ENCODE measurements at regions not wholly inside any gene's neighbourhood (a gene's known extent, or its start where the extent isn't known, plus 50 kb on each side); places are given as distances from the start of the nearest gene placed in this dataset.

DNA sequence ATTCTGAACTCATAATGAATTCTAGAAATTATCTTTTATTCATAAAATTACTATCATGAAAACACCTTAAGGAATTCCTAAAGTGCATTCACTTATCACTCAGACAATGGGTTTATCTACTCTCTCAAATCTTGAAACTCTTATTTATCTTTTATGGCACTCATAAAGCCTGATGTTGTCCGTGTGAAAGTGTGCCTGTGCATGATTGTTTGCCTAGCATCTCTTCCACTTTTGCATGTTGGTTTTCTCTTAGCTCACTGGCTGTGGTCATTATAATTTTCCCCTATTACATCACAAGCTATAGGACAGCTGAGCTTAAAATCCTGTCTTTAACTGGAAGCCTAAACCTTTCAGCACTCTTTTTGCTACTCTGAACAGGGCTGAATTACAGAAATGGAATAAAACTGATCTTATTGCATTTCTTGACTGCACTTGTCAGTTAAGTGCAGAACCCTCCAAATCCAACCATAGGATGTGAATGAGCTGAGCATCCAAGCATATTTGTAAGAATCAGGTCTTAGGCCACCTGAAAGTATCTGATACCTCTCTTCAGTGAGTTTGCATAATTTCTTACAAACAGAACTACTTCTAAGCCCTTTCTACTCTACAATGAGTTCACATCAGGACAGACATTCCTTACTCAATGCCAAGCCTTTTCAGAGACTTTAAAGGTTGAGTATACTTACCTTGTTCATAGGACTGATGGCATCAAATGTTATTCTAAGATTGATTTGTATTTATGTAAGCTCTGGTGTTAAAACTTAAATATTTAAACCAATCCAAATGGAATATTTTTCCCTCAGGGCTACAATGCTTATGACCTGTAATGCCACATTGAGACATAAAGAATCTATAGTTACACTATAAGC, 221.2 kb upstream of the KITLG start:
- no peak for DNase-seq

DNA sequence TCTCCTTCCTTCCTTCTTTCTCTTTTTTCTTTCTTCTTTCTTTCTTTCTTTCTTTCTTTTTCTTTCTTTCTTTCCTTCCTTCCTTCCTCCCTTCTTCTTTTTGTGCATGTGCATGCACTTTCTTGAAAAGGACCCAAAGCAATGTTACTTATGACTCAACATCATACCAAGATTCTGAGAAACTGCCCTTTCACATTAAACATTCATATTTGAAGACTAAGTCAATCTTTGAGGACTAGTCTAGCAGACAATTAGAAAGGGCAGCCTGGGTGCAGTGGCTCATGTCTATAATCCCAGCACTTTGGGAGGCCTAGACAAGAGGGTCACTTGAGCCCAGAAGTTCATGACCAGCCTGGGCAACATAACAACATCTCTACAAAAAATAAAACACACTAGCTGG, 212.8 kb upstream of the KITLG start:
- DNase-seq = no peak

DNA sequence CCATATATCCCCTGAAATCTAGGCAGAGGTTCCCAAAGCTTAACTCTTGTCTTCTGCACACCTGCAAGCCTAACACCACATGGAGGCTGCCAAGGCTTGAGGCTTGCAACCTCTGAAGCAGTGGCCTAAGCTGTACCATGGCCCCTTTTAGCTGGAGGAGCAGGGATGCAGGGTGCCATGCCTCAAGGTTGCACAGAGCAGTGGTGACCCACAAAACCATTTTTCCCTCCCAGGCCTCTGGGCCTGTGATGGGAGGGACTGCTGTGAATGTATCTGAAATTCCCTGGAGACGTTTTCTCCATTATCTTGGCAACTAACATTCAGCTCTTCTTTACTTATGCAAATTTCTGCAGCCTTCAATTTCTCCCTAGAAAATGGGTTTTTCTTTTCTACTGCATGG, 210.0 kb upstream of the KITLG start:
- DNase-seq = no peak

DNA sequence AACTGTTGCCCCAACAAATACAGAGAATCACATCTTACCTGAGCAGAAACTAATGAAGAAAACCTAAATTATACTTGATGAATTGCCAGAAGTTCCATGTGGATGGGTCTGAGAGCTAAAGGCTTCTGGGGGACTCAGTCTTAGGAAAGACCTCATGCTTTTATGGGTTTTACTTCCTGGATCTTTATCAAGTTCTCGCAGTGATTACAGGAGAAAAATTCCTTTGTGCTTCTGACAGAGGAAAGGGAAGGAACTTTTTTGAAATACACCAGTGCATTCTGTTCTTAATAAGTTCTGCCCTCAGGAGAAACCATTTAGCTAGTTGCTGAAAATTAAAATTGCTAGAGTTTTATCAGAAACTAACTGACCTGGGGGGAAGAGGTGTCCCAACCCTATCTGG, 203.9 kb upstream of the KITLG start:
- DNase-seq = no peak

DNA sequence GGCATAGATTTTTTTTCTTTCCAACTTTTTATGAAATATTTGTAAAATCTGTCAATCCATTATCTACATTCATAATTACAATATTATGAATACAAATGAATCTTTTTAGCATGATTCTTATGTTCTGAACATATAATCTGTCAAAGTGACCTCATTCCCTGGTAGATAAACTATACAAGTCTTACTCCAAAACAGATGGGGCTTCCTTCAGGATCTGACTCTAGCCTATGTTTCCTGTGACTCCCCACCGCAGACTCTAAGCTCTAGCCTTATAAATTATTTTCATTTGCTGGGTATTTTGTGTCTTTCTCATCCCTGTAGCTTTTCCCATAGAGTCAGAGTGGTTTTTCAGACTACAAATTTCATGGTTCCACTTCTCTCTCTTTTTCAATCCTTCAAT, 202.1 kb upstream of the KITLG start:
- no peak for DNase-seq

DNA sequence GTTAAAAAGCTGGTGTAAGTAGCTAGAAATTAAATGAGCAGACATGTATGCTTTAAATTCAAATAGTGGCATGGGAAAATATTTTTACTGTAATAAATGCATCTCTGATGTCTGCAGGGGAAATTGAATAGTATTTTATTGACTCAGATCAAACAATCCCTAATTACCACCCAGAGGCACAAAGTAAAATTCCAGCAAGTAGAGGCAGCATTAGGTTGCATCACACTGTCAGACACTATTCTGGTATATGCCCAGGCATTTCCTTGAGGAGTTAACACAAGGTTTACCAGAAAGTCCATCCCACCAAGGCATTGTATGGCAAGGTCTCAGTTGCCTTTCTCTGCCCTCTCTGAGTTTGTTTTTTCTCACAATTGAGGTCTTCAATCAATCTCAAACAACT, 201.6 kb upstream of the KITLG start:
- no peak for DNase-seq

DNA sequence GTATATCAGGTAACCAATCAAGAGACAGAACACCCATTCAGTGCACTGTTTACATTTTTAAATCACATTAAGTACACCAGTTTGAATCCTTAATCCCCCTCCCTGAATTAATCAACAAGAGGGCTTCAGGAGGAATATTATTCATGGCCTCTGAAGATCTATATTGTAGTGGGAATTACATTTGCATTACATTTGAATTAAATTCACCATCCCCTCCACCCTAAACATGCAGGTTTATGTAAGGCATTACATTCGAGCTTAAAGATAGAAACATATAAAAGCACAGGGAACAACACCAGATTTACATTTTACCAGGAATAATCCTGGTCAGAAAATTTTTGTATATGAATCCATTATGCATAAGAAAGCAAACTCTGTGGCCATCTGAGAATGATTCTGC, 197.8 kb upstream of the KITLG start:
- no peak for DNase-seq

DNA sequence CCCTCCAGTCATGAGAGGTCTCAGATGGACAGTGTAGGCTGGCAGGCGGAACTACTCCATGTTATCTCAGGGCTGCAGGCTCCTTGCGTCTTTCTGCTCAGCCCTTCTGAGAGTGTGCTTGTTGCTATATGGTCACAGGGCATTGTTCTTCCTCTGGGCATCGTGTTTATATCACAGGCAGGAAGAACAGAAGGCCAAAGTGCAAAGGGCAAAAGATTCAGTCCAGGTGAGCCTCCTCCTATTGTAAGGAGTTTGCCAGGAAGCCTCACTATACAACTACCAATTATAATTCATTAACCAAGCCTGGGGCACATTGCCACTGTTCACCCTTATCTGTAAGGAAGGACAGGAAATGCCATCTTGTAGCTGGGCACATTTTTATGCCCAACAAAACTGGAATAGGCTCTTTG, 195.5 kb upstream of the KITLG start:
- no peak for DNase-seq

DNA sequence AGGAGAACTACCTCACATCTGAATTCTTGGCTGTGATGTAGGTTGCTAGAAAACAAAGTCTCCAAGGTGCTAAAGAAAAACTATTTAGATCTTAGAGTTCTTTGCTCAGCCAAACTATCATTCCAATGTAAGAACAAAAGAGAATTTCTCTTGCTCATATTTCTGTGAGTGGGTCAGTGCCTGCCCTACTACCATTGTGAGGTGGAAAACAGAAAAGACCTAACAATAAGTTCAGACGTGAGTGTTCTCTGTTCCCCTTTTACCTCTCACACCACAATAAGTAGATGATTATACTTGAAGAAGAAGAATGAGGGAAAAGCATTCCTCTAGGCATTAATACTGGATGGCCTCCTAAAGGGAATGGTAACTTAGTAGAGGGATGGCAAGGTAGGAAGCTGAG, 187.4 kb upstream of the KITLG start:
- no peak for DNase-seq

DNA sequence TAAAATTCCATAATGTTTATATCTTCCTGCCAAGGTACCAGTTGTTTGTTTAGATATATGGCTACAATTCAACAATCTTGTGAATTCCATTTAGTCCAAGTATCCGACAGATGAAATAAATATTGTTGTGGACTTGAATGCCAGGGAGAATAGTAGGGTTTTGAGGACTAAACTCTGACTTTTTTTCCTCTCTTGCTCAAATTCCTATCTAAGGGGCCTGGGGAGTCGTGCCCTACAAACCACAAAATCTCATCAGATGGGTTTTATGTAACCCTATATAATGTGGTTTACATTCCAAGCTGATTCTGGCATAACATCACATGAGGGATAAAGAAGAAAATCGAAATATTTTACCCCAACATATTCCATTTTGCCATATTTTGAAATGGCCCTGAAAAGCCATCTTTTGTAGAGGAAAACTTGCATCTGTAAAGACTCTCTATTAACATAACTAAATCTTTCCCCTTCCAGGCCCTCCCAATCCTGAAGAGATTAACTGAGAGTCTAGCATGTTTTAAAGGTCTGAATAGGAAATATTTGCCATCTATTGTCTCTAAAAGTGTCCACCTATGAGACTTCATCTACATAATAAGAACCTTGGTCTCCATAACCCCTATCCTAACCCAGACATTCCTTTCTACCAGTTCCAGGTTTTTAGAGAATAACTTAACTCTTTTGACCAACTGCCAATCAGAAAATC, 184.7 kb upstream of the KITLG start:
- DNase-seq = no peak

DNA sequence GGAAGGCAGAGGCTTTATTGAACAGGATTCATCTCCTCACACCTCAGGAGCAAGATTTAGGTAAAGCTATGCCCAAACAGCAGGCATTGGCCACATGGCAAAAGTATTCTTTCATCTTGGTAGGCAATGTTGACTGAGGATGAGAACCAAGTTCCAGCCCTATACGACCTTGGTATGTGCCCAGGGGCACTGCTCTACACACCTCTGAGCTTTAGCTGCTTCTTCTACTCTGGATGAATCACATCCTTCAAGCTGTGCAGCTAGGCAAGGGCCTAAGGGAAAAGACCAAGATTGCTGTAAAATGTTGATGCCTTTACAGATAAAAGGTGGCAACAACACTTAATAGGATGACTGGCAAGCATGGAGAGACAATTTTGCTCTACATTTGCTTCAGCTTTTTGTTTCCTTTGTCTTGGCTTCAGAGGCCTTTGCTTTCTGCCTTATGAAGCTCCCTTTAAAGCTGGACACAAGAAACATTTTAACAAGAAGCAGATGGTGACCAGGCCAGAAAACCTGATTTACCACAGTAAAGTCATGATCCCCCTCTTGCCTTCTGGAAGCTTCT, 183.3 kb upstream of the KITLG start:
- DNase-seq = no peak

DNA sequence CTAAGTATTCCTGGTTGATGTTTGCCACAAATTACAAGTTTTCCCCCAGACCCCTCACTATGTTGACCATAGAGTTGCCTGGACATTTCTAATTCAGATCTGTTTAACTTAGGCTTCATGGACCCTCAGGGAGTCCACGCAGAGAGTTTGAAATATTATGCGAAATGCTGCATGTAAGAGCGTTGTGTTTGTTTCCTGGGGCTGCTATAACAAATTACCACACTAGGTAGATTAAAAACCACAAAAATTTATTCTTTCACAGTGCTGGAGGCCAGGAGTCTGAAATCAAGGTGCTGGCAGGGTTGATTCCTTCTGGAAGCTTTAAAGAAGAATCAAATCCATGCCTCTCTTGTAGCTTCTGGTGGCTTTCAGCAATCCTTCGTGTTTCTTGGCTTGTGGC, 177.9 kb upstream of the KITLG start:
- DNase-seq = no peak

DNA sequence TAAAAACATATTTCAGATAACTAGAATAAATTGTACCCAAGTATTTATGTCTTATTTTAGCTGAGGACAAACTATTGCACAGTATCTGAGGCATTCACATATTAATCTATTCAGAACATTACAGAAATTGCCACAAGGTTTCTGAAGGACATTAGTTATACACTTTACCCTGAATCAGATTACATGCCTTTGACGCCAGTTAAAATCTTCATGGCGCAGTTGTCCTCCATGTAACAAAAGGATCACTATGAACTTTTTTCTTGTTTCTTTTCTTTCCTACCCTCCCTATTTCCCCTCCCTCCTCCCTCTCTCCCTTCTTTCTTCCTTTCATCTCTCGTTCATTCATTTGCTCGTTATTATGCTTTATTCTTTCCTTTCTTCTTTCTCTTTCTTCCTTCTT, 176.6 kb upstream of the KITLG start:
- DNase-seq = no peak

DNA sequence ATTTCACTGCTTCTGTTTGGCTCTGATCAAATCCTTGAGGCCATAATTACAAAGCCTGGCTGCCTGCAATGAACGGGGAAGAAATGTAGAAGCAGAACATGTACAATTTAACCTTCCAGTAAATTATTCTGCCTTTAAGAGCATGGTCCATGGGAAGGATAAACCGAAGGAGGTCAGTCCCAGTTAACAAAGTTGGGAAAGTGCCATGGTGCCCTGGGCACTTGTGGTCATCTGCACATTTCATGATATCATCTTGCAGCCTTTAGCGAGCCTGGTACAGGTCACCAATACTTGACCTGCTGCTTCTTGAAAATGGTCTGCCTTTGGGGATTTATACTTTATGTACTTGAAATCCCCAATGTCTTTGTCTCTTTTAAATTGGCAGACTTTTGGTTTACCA, 175.9 kb upstream of the KITLG start:
- DNase-seq = no peak

DNA sequence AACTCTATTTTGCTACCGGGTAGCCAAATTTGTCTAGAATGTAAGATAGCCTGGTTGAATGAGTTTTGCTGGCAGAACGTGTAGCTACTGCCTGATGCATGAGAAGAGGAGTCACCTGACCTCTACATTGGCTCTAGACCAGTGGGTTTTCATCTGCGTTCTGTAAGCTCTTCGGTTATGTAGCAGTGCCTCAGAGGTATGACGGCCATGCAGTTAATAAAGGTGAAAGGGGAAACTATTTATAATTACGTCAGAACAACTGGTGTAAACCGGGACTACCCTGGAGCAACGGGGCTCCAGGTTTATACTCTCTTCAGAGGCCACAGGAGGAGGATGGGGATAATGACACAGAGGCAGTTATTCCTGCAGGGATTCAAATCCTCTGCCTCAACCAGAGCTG, 173.4 kb upstream of the KITLG start:
- no peak for DNase-seq

DNA sequence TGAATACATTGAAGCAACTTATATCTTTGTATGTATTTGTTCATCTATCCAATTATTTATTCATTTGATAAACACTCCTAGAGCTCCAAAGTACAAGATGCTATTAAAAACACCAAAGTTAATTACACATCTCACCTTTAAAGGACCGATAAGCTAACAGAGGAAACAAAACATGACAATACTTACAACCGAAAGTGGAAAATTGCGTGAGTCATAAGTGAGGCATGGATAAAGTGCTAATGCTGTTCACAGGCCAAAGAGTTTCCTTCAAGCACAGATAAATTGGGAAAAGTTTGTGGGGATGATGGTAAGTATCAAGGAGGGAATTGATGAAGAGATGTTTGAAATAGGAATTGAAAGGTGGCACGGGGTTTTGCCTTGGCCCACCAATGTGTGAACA, 172.8 kb upstream of the KITLG start:
- no peak for DNase-seq

DNA sequence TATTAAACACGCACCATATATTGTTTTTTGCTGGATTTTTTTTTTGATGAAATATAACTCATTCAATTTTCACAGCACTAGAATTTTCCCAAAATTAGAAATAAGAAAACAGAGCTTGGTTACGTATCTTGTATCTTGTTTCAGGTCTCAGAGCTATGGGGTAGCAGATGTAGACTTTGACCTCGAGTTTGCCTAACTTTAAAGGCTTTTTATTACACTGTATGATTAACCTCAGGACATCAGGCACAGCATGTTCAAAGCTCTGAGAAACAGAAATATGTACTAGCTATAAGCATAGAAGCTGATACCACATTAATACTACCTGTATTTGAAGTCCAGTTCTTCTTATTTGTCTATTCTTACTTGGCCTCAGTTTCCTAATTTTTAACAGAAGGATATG, 171.9 kb upstream of the KITLG start:
- no peak for DNase-seq

DNA sequence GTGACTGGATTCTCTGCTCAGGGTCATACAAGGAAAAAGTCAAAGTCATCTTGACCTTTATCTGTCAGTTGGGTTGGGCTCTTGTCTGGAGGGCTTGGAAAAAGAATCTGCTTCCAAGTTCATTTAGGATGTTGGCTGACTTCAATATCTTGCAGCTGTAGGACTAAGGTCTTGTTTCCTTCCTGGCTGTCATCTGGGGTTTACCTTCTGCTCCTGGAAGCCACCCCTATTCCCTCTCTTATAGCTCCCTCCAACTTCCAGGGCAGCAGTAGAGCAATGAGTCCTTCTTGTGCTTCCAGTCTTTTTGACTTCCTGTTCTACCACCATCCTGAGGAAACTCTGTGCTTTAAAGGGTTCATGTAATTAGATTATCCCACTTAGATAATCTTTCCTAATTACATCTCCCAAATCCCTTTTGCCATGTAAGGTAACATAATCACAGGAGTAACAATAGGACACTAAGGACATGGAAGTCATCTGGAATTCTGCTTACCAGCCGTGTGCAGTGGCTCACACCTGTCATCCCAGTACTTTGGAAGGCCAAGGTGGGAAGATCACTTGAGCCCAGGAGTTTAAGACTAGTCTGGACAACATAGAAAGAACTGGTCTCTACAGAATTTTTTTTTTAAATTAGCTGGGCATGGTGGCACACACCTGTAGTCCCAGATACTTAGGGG, 170.7 kb upstream of the KITLG start:
- no peak for DNase-seq

DNA sequence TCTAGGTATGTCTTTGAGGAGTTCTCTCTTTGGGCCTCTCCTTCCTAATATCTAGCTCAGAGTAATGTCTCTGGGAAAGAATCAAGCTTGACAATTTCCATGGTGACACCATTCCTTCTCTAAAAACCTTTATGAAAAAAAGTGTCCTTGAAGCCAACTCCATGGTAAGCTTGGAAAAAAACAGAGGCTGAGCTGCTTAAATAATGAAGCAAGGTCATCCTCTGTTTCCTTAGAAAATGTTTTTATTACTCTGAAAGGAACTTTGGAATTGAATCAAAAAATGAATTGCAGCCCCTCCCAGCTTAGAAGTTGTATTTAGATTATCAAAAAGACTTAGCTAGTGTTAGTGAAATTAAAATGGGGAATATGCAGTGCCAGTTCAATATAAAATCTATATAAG, 166.1 kb upstream of the KITLG start:
- no peak for DNase-seq

DNA sequence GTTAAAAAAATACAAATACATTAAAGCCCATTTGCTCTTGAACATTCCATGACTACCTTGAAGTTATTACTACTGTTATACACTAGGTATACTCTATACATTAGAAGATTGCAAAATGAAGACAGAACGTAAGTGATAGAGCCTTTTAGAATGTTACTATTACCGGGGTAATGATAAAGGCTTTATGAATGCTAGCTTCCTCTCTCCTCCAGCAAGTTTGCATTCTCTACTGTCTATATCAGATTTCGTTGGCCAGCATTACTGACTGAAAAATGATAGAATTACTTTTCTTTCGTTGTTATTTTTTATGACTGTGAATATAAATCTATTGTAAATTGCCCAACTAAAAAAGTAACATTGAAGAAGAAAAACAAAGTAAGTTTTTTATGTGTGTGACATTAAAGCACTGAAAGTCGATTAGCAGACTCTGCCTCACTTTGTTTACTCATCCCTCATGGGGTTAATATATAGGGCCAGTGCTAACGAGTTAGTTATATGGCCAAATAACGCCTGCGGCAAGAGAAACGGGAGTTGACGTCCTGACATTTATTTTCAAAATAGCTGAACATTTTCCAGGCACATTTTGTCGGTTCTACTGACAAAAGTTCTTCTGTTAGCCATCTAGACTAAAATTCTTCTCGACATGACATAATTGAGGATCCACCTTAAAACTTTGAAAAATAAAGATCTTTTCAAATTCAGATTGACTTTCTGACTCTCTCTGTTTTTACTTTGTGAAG, 163.8 kb upstream of the KITLG start:
- no peak for DNase-seq

DNA sequence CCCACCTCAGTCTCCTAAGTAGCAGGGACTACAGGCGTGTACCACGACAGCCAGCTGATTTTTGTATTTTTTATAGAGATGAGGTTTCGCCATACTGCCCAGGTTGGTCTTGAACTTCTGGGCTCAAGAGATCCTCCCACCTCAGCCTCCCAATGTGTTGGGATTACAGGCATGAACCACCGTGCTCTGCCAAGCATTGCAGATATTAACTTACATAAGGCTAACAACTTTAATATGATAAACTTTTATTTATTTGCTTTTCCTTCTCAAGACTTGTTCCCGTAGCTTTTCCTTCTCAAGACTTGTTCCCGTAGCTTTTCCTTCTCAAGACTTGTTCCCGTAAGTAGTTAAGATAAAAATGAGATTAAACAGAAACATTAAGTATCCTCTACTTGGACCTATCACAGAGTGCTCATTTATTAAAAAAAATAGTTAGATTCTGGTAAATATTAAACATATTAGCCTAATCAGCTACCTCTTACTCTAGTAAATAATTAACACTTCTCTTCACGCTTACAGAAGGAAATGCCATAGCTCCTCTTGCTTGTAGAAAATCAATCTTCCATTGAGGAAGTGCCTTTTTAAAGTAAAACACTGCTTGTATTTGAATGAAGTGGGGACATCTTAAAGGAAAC, 157.7 kb upstream of the KITLG start:
- no peak for DNase-seq

DNA sequence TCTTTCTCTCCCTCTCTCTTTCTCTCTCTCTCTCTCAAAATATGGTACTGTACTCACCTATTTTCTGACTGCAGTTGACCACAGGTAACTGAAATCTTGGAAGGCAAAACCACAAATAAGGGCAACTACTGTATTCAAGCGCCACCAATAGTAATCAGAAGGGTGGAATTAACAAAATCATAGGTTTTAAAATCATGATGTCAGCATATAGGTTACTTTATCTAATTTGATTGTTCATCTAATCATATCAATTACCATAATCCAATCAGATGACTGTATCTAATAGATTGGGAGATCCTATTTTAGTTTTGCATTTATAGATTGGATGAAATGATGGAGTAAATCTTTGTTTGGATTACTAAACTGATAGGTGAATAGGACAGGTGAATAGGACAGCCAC, 155.8 kb upstream of the KITLG start:
- no peak for DNase-seq

DNA sequence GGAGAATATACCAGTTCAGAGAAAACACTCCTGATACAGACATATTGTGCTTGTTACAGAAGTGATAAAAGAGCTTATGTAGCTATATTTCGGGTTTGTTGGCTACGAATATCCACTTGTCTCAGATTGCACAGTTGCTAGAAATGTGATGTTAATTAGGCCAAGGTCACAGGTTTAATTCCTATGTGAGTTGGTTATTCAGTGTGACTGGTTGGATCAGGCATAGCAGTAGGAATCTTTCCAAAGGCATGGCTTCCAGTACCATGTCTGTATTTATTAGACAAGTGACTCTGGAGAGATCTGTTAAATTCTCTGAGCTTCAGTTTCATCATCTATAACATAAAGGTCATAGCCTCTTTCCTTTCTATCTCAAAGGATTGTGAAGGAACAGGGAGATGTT, 152.7 kb upstream of the KITLG start:
- no peak for DNase-seq

Measured in NCI-H187 (cell line).